Uterus (tissue), 3 donors: ENCODE measurements at regions not wholly inside any gene's neighbourhood (a gene's known extent, or its start where the extent isn't known, plus 50 kb on each side); places are given as distances from the start of the nearest gene placed in this dataset. TPM values are rescaled to one million over a fixed set of nuclear protein-coding genes. Genes with fewer than 3 reads are reported as not detected.

ENCODE experiments used
- DNase-seq, 2 donors: peaks; one replicate each; pipeline ENCODE4 v3.0.0-alpha.2; 2019 to 2020
- H3K27ac ChIP-seq, 2 donors: fragments of 200-600 bp; sonication (generic); 1 replicate in 1 of 2; 2 replicates in 1 of 2; pipeline ENCODE4 v1.5.1; 2016 to 2018
- H3K27me3 ChIP-seq, 2 donors: fragments of 200-600 bp; sonication (generic); one replicate each; pipeline ENCODE4 v1.5.1; 2018 to 2019; ENCODE audit warnings: control low read depth in 1 of 2
- H3K36me3 ChIP-seq, 2 donors: fragments of 200-600 bp; sonication (generic); one replicate each; pipeline ENCODE4 v1.5.1; 2019; ENCODE audit warnings: control low read depth in 1 of 2
- H3K4me1 ChIP-seq, 2 donors: fragments of 200-600 bp; sonication (generic); one replicate each; pipeline ENCODE4 v1.5.1; 2018 to 2019; ENCODE audit warnings: control low read depth in 1 of 2
- H3K4me3 ChIP-seq, 2 donors: fragments of 200-600 bp; sonication (generic); 1 replicate in 1 of 2; 2 replicates in 1 of 2; pipeline ENCODE4 v1.5.1; 2018 to 2019; ENCODE audit warnings: mild to moderate bottlenecking in 1 of 2
- H3K9me3 ChIP-seq, 2 donors: fragments of 200-600 bp; sonication (generic); one replicate each; pipeline ENCODE4 v1.5.1; 2019; ENCODE audit warnings: control low read depth in 1 of 2
- POLR2A ChIP-seq, 2 donors: fragments of 450-650 bp; IDR thresholded peaks; one replicate each; pipeline ENCODE4 v1.6.1; 2016; ENCODE audit warnings: antibody characterized with exemption in 2 of 2, mild to moderate bottlenecking in 1 of 2, moderate library complexity in 1 of 2
- intact Hi-C: fragments of 100-400 bp; cut with DNase I; formaldehyde crosslinking; loops from one replicate; pipeline ENCODE4 v1.15.1; 2023; ENCODE audit warnings: low total_unique reads
- small RNA-seq: library from RNA; depleted of rRNA; stranded (forward); fragments of <200 nt; gene quantifications from one replicate; pipeline ENCODE3, GENCODE V24; 2016
- TF ChIP-seq, protein P1 (sequence below), 4 experiments: fragments of 200-600 bp in 2 of 4; fragments of 450-650 bp in 2 of 4; sonication (generic) in 2 of 4; IDR thresholded peaks; one replicate each; pipeline ENCODE4 v1.5.1; 2016 to 2019; ENCODE audit warnings: antibody characterized with exemption in 4 of 4, mild to moderate bottlenecking in 2 of 4, moderate library complexity in 1 of 4
- donor health status: DM: yes; HTN: yes; CAD: no.

DNA sequence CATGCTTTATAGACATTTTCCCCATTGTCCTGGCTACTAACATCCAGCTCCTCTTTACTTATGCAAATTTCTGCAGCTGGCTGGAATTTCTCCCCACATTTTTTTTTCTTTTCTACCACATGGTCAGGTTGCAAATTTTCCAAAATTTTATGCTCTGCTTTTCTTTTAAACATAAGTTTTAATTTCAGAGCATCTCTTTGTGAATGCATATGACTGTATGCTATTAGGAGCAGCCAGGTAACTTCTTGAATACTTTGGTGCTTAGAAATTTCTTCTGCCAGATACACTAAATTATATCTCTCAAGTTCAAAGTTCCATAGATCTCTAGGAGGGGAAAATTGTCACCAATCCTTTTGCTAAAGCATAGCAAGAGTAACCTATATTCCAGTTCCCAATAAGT is 365.9 kb downstream of the LRFN5 start:
- no peak for TF ChIP-seq POLR2A (IDR thresholded peaks at IDR 0.05)
- TF ChIP-seq, protein P1, sequence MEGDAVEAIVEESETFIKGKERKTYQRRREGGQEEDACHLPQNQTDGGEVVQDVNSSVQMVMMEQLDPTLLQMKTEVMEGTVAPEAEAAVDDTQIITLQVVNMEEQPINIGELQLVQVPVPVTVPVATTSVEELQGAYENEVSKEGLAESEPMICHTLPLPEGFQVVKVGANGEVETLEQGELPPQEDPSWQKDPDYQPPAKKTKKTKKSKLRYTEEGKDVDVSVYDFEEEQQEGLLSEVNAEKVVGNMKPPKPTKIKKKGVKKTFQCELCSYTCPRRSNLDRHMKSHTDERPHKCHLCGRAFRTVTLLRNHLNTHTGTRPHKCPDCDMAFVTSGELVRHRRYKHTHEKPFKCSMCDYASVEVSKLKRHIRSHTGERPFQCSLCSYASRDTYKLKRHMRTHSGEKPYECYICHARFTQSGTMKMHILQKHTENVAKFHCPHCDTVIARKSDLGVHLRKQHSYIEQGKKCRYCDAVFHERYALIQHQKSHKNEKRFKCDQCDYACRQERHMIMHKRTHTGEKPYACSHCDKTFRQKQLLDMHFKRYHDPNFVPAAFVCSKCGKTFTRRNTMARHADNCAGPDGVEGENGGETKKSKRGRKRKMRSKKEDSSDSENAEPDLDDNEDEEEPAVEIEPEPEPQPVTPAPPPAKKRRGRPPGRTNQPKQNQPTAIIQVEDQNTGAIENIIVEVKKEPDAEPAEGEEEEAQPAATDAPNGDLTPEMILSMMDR (IDR thresholded peaks at IDR 0.05): no peak
- Histone ChIP-seq H3K27me3 (no peaks in the 10 kb centered on the region), H3K36me3 (no peaks in the 10 kb centered on the region), H3K27ac (no peak overlapping the region), H3K4me3 (no peak overlapping the region), H3K9me3 (no peaks in the 10 kb centered on the region), H3K4me1 (no peaks in the 10 kb centered on the region)
- intact Hi-C loops: no loop called here
- no peak for DNase-seq

- H3K9me3 ChIP-seq: no peaks in the 10 kb centered on the region
- H3K27ac ChIP-seq: no peak overlapping the region
- DNase-seq: no peak
- no peak overlapping the region for H3K4me3 ChIP-seq
- no peaks in the 10 kb centered on the region for H3K4me1 ChIP-seq
- H3K36me3 ChIP-seq: no peaks in the 10 kb centered on the region
- TF ChIP-seq, protein P1 (IDR thresholded peaks at IDR 0.05): no peak
- TF ChIP-seq POLR2A (IDR thresholded peaks at IDR 0.05): no peak
- intact Hi-C loops: no loop called here
- no peaks in the 10 kb centered on the region for H3K27me3 ChIP-seq
Measured at GRCh38 chr14:41960281-41960680, 353.6 kb downstream of the LRFN5 start.

DNA sequence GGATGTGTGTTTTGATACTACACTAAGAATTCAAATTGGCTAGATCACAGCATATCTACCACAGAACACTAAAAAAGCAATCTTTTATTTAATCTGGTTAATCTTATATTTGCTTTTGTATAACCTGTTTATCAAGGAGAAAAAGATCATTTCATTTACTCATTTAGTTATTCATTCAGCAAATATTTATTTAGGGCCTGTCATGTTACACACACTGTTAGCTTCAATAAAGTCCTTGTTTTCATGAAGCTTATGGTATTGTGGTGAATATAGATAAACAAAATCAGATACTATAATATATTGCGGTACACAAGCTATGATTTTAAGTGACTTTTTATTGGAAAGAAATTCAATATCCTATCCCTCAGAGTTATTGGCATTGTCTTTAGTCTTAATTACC is 350.8 kb downstream of the LRFN5 start:
- Histone ChIP-seq H3K27ac (no peak overlapping the region), H3K4me1 (no peaks in the 10 kb centered on the region), H3K36me3 (no peaks in the 10 kb centered on the region), H3K27me3 (no peaks in the 10 kb centered on the region), H3K4me3 (no peak overlapping the region), H3K9me3 (no peaks in the 10 kb centered on the region)
- intact Hi-C loops: no loop called here
- TF ChIP-seq, protein P1 (IDR thresholded peaks at IDR 0.05): no peak
- no peak for TF ChIP-seq POLR2A (IDR thresholded peaks at IDR 0.05)
- no peak for DNase-seq

Small RNA genes in the stretch of these regions (small RNA-seq; reads per million reads assigned to genes)
- gene AL163153.1 (not detected), gene AL358913.1 (not detected), gene AL442163.3 (not detected)
